ENCODE measurements at regions not wholly inside any gene's neighbourhood (a gene's known extent, or its start where the extent isn't known, plus 50 kb on each side); places are given as distances from the start of the nearest gene placed in this dataset.
"Not testable (repeated sequence)": the region's sequence is repeated elsewhere in the genome, so short reads cannot be mapped to it uniquely, and the experiment has no call there.

DNA sequence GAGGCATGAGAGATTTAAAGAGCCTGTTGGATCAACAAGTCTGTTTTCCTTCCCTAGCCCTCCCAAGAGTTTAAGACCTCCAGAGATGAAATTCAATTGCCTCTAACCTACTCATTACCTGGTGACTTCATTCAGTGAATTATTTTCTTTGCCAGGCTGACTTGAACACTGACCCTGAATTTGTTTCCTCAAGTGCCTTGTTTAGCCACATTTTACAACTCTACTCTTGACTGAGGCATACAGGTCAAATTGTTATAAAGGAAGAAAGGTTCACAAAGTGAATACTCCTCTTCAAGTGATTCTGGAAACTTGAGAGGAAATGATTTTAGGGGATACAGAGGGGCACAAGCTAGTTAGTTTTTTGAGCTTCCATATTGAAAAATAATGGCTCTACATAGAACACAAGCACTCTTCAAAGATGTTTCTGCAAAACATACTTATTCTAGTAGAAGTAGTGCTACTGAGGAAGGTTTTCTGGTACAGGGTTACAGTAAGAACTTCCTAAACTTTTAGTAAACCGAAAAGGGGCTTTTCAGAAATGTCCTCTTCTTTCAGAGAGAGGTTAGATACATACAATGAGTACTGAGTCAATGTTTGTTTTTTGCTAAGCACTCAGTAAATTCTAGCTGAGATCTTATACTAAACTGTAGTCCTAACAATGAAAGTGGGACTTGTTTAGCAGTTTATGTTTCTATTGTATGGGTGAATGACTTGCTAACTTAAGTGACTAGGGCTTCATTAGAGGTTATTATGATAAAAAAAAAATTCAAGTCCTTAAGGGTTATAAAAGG, 137.4 kb upstream of the SATB1 start:
- in situ Hi-C loops (cut with MboI; ENCODE audit: low sequenced_read_pairs): no loop called here

DNA sequence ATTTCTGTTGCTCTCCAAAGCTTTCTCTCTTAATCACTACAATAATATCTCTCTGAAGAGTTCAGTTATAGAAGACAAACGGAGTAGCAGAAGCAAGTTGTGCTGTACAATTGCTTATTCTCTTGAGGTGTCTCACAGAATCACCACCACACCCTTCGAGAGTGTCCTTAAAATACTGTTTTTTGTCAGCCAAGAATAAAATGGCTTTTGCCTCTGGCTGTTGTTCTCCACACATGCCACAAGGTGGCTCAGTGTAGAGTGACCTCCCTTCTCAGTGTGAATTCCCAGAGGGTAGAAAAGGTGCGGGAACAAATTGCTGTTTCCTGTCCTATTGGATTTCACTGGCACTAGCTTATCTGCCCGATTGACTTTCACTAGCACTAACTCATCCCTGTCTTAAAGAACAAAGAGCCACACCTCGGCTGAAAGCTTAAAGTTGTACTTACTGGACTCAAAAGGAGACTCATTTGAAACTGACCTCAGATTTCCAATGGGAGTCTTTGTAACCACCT, 134.2 kb upstream of the SATB1 start:
- in situ Hi-C loops (cut with MboI; ENCODE audit: low sequenced_read_pairs): no loop called here

- in situ Hi-C loops (cut with MboI; ENCODE audit: low sequenced_read_pairs): no loop called here
Measured at GRCh38 chr3:18558507-18558906, 133.4 kb upstream of the SATB1 start.

DNA sequence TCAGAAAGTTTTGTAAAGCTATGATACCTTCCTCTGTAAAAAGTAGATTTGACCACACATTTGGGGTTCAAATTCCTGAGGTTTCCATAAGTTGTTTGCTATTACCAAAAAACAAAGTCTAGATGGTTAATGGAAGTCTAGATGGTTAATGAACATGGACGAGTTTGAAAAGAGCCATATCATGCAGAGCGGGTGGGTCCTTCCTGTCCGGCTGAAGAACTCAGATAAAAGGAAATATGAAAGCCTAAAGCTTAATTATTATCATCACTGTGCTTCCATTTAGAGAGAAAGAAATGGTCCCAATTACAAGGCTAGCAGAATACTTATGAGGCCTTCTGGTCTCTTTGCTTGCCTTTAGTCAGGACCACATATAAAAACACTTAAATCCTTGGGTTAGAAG, 132.1 kb upstream of the SATB1 start:
- in situ Hi-C loops (cut with MboI; ENCODE audit: low sequenced_read_pairs): no loop called here

DNA sequence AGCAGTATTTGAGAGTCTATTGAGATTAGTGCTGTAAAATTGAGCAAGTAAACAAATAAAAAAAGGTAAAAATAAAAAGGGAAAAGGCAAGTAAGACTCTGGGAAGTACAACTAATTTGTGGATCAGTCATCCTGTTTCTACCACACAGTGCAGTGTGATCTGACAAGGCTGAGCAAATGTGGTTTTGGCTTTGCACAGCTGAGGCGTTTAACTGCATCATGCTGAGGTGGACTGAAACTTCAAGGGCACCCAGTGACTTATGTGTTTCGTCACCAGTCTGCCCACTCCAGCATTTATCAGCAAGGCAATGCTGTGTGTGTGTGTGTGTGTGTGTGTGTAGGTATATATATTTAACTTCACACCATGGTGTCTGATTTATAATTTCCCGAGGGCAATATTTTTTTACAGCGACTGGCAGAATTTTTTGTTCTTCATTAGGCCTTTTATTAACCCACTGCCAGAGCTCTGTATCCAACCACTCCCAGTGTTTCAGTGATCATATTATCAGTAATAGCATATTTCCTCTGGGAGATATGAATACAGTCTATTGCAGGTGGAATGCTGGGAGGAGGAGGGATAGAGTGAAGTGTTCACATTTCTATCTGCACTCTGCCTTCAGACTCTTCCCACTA, 131.5 kb upstream of the SATB1 start:
- in situ Hi-C loops (cut with MboI; ENCODE audit: low sequenced_read_pairs): no loop called here

DNA sequence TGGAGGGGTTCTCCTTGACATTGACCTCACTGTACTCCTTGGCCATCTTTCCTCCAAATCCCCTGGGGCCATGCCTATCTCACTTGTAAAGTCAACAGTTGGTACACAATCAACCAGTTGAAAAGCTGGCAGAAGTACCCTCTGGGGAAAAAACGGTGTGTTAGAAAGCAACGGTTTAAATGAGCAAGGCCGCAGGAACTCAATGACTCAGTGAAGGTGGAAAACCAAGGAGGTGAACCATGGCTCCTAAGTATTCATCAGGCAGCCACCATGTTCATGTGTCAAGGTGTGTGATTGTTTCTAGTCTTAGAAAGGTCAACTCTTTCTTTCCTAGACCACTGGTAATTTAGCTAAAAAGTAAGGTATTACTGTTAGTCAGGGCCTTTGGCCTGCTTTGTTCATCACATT, 130.9 kb upstream of the SATB1 start:
- in situ Hi-C loops (cut with MboI; ENCODE audit: low sequenced_read_pairs): no loop called here

DNA sequence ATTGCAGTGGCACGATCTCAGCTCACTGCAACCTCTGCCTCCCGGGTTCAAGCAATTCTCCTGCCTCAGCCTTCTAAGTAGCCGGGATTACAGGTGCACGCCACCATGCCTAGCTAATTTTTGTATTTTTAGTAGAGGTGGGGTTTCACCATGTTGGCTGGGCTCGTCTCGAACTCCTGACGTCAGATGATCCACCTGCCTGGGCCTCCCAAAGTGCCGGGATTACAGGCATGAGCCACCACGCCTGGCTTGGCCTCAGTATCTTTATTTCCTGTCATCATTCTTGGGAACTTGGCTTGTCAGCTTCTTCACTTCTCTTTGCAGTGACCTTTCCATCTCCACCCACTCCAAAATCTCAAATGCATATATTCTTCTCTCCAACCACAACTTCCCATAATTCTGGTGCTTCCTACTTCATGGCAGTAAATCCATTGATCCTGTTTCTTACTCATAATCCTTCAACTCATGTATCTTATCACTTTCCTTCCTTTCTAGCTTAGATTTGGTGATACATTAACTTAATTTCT, 127.5 kb upstream of the SATB1 start:
- in situ Hi-C loops (cut with MboI; ENCODE audit: low sequenced_read_pairs): not testable (repeated sequence)

- in situ Hi-C loops (cut with MboI; ENCODE audit: low sequenced_read_pairs): no loop called here
Measured at GRCh38 chr3:18546632-18547031, 121.5 kb upstream of the SATB1 start.

GRCh38 chr3:18544146-18544545, 119.0 kb upstream of the SATB1 start:
- in situ Hi-C loops (cut with MboI; ENCODE audit: low sequenced_read_pairs): no loop called here

- in situ Hi-C loops (cut with MboI; ENCODE audit: low sequenced_read_pairs): no loop called here
Measured at GRCh38 chr3:18538463-18539230, 113.5 kb upstream of the SATB1 start.

- in situ Hi-C loops (cut with MboI; ENCODE audit: low sequenced_read_pairs): no loop called here
Measured at GRCh38 chr3:18533039-18533438, 107.9 kb upstream of the SATB1 start.

GRCh38 chr3:18531662-18532061, 106.5 kb upstream of the SATB1 start:
- in situ Hi-C loops (cut with MboI; ENCODE audit: low sequenced_read_pairs): no loop called here

DNA sequence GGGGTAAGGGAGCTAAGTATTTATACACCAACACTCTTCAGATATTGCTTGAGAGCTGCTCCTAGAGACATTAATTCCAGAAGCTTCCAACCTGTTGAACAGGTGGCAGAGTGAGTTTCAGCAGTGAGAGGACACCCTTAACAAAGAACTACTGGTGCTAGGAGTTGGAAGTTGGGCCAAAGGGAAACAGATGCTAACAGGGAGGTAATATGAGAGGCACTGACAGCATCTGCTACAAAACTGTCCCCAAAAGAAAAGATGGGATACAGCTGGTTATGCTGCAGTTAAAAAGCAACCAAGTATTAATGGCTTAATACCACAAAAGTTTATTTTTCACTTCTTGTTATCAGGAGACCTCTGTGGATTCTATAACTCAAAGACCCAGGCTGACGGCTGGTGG, 104.5 kb upstream of the SATB1 start:
- in situ Hi-C loops (cut with MboI; ENCODE audit: low sequenced_read_pairs): no loop called here

DNA sequence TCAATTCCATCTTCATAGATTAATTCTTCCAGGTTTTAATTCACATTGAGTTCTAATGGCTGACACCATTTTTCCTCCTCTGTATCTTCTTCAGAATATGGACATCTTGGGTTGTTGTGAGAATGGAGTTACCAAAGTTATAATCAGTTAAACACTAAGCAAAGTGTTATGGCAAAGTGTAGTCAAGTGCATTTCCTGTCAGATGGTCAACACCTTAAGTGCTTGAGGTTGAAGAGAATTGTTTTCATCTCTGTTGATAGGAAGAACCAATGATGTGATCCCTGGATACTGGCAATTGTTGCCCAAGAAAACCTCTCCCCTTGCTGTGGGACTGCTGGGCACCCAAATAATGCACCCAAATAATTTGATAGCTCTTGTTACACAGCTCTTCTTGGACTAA, 102.6 kb upstream of the SATB1 start:
- in situ Hi-C loops (cut with MboI; ENCODE audit: low sequenced_read_pairs): no loop called here

GRCh38 chr3:18526667-18527066, 101.5 kb upstream of the SATB1 start:
- in situ Hi-C loops (cut with MboI; ENCODE audit: low sequenced_read_pairs): no loop called here

DNA sequence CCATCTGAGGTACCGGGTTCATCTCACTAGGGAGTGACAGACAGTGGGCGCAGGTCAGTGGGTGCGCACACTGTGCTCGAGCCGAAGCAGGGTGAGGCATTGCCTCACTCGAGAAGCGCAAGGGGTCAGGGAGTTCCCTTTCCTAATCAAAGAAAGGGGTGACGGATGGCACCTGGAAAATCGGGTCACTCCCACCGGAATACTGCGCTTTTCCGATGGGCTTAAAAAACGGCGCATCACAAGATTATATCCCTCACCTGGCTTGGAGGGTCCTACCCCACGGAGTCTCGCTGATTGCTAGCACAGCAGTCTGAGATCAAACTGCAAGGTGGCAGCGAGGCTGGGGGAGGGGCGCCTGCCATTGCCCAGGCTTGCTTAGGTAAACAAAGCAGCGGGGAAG, 91.0 kb upstream of the SATB1 start:
- in situ Hi-C loops (cut with MboI; ENCODE audit: low sequenced_read_pairs): not testable (repeated sequence)

- in situ Hi-C loops (cut with MboI; ENCODE audit: low sequenced_read_pairs): no loop called here
Measured at GRCh38 chr3:18513091-18513490, 88.0 kb upstream of the SATB1 start.

- in situ Hi-C loops (cut with MboI; ENCODE audit: low sequenced_read_pairs): no loop called here
Measured at GRCh38 chr3:18512007-18512406, 86.9 kb upstream of the SATB1 start.

DNA sequence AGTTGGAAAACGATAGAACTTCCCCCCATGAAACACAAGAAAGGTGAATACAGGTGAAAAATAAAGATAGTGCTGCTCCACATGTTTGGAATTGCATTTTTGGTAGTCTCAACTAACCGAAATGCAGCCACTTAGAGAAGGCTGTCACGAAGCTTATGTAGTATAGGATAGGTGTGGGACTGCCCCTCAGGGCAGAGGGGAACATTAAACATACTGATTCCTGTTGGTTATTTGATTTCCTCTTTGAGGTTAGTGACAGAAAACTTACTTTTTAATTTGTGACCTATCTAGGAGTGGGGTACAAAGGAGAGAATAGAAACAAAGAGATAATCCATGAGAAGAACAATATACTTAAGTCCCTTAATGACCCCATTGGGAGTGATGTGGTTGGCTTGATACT, 85.8 kb upstream of the SATB1 start:
- in situ Hi-C loops (cut with MboI; ENCODE audit: low sequenced_read_pairs): no loop called here

DNA sequence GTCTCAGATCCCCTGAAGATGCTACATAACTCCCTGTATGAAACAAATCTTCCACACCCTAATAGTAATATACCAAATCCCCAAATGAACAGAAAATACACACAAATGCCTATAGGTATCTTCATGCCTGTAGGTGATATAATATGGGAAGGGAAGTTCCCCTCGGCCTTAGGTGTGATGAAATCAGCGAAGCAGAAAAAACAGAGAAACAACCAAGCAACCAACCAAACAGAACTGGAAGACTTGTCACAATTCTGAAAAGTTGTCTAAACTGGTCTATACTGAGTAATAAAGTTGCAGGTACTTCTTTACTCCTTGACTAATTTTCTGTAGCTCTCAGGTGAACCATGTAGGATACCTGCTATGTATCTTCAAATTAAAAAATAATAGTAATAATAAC, 82.2 kb upstream of the SATB1 start:
- in situ Hi-C loops (cut with MboI; ENCODE audit: low sequenced_read_pairs): no loop called here

DNA sequence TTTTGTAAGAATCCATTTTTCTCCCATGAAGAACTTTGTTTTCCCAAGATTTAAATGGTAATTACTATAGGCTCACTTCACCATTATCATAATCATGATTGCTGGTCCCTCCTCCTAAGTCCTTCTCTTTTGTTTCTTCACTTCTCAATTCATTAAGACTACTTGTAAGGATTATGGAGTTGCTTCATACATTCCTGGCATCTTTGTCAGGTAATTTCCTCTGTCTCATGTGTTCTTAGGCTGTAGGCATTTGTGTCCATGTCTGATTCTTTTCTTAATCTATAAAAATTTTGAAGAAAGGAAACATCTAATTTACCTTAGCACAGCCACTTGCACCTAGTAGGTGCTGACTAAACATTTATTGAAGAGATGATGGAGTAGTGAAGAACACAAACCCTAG, 79.9 kb upstream of the SATB1 start:
- in situ Hi-C loops (cut with MboI; ENCODE audit: low sequenced_read_pairs): no loop called here

Measured in HL-60/S4 treated with retinoic acid at 250 ng/mL for 4 days and 3 days (cell line).